IMR-90 (cell line): ENCODE measurements at regions not wholly inside any gene's neighbourhood (a gene's known extent, or its start where the extent isn't known, plus 50 kb on each side); places are given as distances from the start of the nearest gene placed in this dataset.

ENCODE experiments used
- ATAC-seq: fragments of 200-7000 bp; cut with Tn5 transposase; 2 replicates; pipeline ENCODE4 v1.9.1; 2020; ENCODE audit warnings: low read depth, mild to moderate bottlenecking, moderate library complexity
- BruUV-seq: library from RNA; stranded (reverse); fragments of 400-500 nt; replicated peaks from 2 replicates; lab custom pipeline; 2021; lab: Mats Ljungman, UMichigan
- CTCF ChIA-PET: fragments of 300-600 bp; formaldehyde crosslinking; extraction: SDS; loops from one replicate; lab custom pipeline; 2021; ENCODE audit warnings: antibody characterized with exemption; lab: Yijun Ruan, JAX
- POLR2A ChIA-PET: fragments of 300-600 bp; sonication (Branson Sonifier 250); formaldehyde crosslinking; loops from one replicate; lab custom pipeline; 2022; ENCODE audit warnings: antibody characterized with exemption; ENCODE audit not compliant: unreplicated experiment; lab: Charles Lee
- DNase-seq: peaks from one replicate; pipeline ENCODE4 v3.0.0; 2013
- H2AFZ ChIP-seq: replicated peaks from 2 replicates; pipeline ENCODE3; 2013; ENCODE audit warnings: low read length, mild to moderate bottlenecking; ENCODE audit not compliant: poor library complexity
- H2AK5ac ChIP-seq: 2 replicates; pipeline ENCODE4 v1.6.1; 2013; ENCODE audit warnings: low read depth, low read length, inconsistent platforms
- H2AK9ac ChIP-seq: replicated peaks from 2 replicates; pipeline ENCODE3; 2013; ENCODE audit warnings: mild to moderate bottlenecking, low read depth, low read length, moderate library complexity; ENCODE audit not compliant: poor library complexity
- H2BK120ac ChIP-seq: 2 replicates; pipeline ENCODE4 v1.6.1; 2013; ENCODE audit warnings: low read depth, low read length, inconsistent platforms
- H2BK15ac ChIP-seq: 3 replicates; pipeline ENCODE4 v1.6.1; 2013; ENCODE audit warnings: low read depth, low read length, inconsistent platforms
- H2BK20ac ChIP-seq: 2 replicates; pipeline ENCODE4 v1.6.1; 2013; ENCODE audit warnings: low read depth, mild to moderate bottlenecking, inconsistent platforms, low read length, moderate library complexity
- H2BK5ac ChIP-seq: 2 replicates; pipeline ENCODE4 v1.6.1; 2013; ENCODE audit warnings: mild to moderate bottlenecking, low read depth, low read length, inconsistent platforms; ENCODE audit not compliant: poor library complexity, severe bottlenecking
- H3K14ac ChIP-seq: replicated peaks from 2 replicates; pipeline ENCODE4 v1.6.1; 2013; ENCODE audit warnings: low read depth, low read length, inconsistent platforms
- H3K18ac ChIP-seq: 2 replicates; pipeline ENCODE4 v1.6.1; 2013; ENCODE audit warnings: low read depth, low read length, control low read depth
- H3K23ac ChIP-seq: 2 replicates; pipeline ENCODE4 v1.6.1; 2013; ENCODE audit warnings: low read depth, low read length, inconsistent platforms
- H3K27ac ChIP-seq: 2 replicates; pipeline ENCODE4 v1.5.1; 2013; ENCODE audit warnings: mild to moderate bottlenecking, control low read depth, low read length; ENCODE audit not compliant: insufficient read depth
- H3K27me3 ChIP-seq: 2 replicates; pipeline ENCODE4 v1.6.1; 2013; ENCODE audit warnings: low read length; ENCODE audit not compliant: control insufficient read depth, insufficient read depth
- H3K36me3 ChIP-seq: 2 replicates; pipeline ENCODE4 v1.6.1; 2013; ENCODE audit warnings: low read length, mixed read lengths; ENCODE audit not compliant: control insufficient read depth, insufficient read depth
- H3K4ac ChIP-seq: 2 replicates; pipeline ENCODE4 v1.6.1; 2013; ENCODE audit warnings: low read depth, low read length, inconsistent platforms
- H3K4me1 ChIP-seq: 2 replicates; pipeline ENCODE4 v1.6.1; 2013; ENCODE audit warnings: low read length, mixed read lengths; ENCODE audit not compliant: control insufficient read depth, insufficient read depth
- H3K4me2 ChIP-seq: 2 replicates; pipeline ENCODE4 v1.6.1; 2013; ENCODE audit warnings: low read depth, mild to moderate bottlenecking, control low read depth, low read length, moderate library complexity
- H3K4me3 ChIP-seq: 2 replicates; pipeline ENCODE4 v1.5.1; 2013; ENCODE audit warnings: low read depth, mild to moderate bottlenecking, control low read depth, low read length, moderate library complexity; ENCODE audit not compliant: insufficient read depth
- H3K56ac ChIP-seq: 2 replicates; pipeline ENCODE4 v1.6.1; 2013; ENCODE audit warnings: low read length, inconsistent platforms; ENCODE audit not compliant: insufficient read depth; ENCODE audit errors: extremely low read depth
- H3K79me1 ChIP-seq, 2 experiments: 2 replicates each; pipeline ENCODE4 v1.6.1; 2013; ENCODE audit warnings: low read length in 2 of 2, inconsistent platforms in 1 of 2, low read depth in 1 of 2
- H3K9ac ChIP-seq: 2 replicates; pipeline ENCODE4 v1.6.1; 2013; ENCODE audit warnings: low read depth, low read length, control low read depth
- H3K9me1 ChIP-seq: 2 replicates; pipeline ENCODE4 v1.6.1; 2013; ENCODE audit warnings: low read length, inconsistent platforms; ENCODE audit not compliant: insufficient read depth
- H3K9me3 ChIP-seq: 2 replicates; pipeline ENCODE4 v1.6.1; 2013; ENCODE audit warnings: low read length; ENCODE audit not compliant: control insufficient read depth, insufficient read depth
- H4K20me1 ChIP-seq: 2 replicates; pipeline ENCODE4 v1.6.1; 2013; ENCODE audit warnings: low read length, inconsistent platforms; ENCODE audit not compliant: insufficient read depth
- H4K5ac ChIP-seq: 2 replicates; pipeline ENCODE4 v1.6.1; 2013; ENCODE audit warnings: mild to moderate bottlenecking, low read depth, low read length, control low read depth
- H4K8ac ChIP-seq, 2 experiments: 2 replicates each; pipeline ENCODE4 v1.6.1; 2013; ENCODE audit warnings: low read depth in 2 of 2, low read length in 2 of 2, control low read depth in 1 of 2, inconsistent platforms in 1 of 2
- H4K91ac ChIP-seq: 2 replicates; pipeline ENCODE4 v1.6.1; 2013; ENCODE audit warnings: low read depth, low read length, inconsistent platforms; ENCODE audit not compliant: insufficient read depth
- BHLHE40 ChIP-seq: fragments of 150-350 bp; IDR thresholded peaks from 2 replicates; pipeline ENCODE4 v1.6.1; 2016; ENCODE audit warnings: mild to moderate bottlenecking, low read depth, low read length
- CEBPB ChIP-seq: IDR thresholded peaks from 2 replicates; pipeline ENCODE4 v1.6.1; 2012; ENCODE audit warnings: low read depth, low read length, improper control_type of control experiment
- CHD1 ChIP-seq: IDR thresholded peaks from 2 replicates; pipeline ENCODE4 v1.6.1; 2012; ENCODE audit warnings: low read depth, low read length, improper control_type of control experiment
- FOS ChIP-seq: fragments of 150-350 bp; IDR thresholded peaks from 2 replicates; pipeline ENCODE4 v1.6.1; 2016; ENCODE audit warnings: low read depth, low read length
- MAFK ChIP-seq: IDR thresholded peaks from 2 replicates; pipeline ENCODE4 v1.6.1; 2012; ENCODE audit warnings: low read depth, low read length, improper control_type of control experiment
- MAZ ChIP-seq: IDR thresholded peaks from 2 replicates; pipeline ENCODE4 v1.6.1; 2012; ENCODE audit warnings: low read depth, mild to moderate bottlenecking, low read length, improper control_type of control experiment, moderate library complexity, borderline replicate concordance
- MXI1 ChIP-seq: IDR thresholded peaks from 2 replicates; pipeline ENCODE4 v1.6.1; 2012; ENCODE audit warnings: low read depth, mild to moderate bottlenecking, low read length, moderate library complexity, borderline replicate concordance
- NFE2L2 ChIP-seq: fragments of 150-350 bp; IDR thresholded peaks from 2 replicates; pipeline ENCODE4 v1.6.1; 2016; ENCODE audit warnings: low read depth, mild to moderate bottlenecking, low read length
- POLR2A ChIP-seq: IDR thresholded peaks from 2 replicates; pipeline ENCODE4 v1.6.1; 2012; ENCODE audit warnings: mild to moderate bottlenecking, low read depth, low read length
- RAD21 ChIP-seq: IDR thresholded peaks from 2 replicates; pipeline ENCODE4 v1.6.1; 2012; ENCODE audit warnings: low read length, improper control_type of control experiment
- RCOR1 ChIP-seq: IDR thresholded peaks from 2 replicates; pipeline ENCODE4 v1.6.1; 2012; ENCODE audit warnings: mild to moderate bottlenecking, low read length, improper control_type of control experiment; ENCODE audit not compliant: insufficient replicate concordance
- RFX5 ChIP-seq: IDR thresholded peaks from 2 replicates; pipeline ENCODE4 v1.8.0; 2012; ENCODE audit warnings: low read depth, mild to moderate bottlenecking, low read length, moderate library complexity
- SMC3 ChIP-seq: fragments of 150-350 bp; IDR thresholded peaks from 2 replicates; pipeline ENCODE4 v1.6.1; 2016; ENCODE audit warnings: low read depth, mild to moderate bottlenecking, antibody characterized with exemption, low read length, moderate library complexity
- WGBS, 2 experiments: methylation state at CpG; one replicate each; pipeline versions ENCODE4 v1.1.5 to v1.1.7; 2013; ENCODE audit warnings: missing lambda C conversion rate in 2 of 2; ENCODE audit not compliant: insufficient read length in 1 of 2; ENCODE audit errors: extremely low coverage in 2 of 2; 5-methylcytosine and 5-hydroxymethylcytosine counted together
- dilution Hi-C: fragments of 300-500 bp; cut with HindIII; formaldehyde crosslinking; loops from one replicate; pipeline ENCODE4 v1.14.3; 2018; ENCODE audit warnings: low sequenced_read_pairs; ENCODE audit not compliant: unreplicated experiment
- in situ Hi-C: fragments of 300-500 bp; cut with MboI; formaldehyde crosslinking; loops from 3 replicates; pipeline ENCODE4 v1.14.3; 2019; ENCODE audit warnings: low sequenced_read_pairs, inconsistent platforms, mixed read lengths
- intact Hi-C: fragments of 100-400 bp; cut with micrococcal nuclease; formaldehyde crosslinking; loops from 2 replicates; pipeline ENCODE4 v1.10.0; 2022
- TF ChIP-seq, protein P1 (sequence below): fragments of 150-350 bp; IDR thresholded peaks from 2 replicates; pipeline ENCODE4 v1.6.1; 2016; ENCODE audit warnings: low read depth, mild to moderate bottlenecking, low read length, moderate library complexity, borderline replicate concordance
- TF ChIP-seq, protein P2 (sequence below): fragments of 150-350 bp; IDR thresholded peaks from 2 replicates; pipeline ENCODE4 v1.6.1; 2017; ENCODE audit warnings: mild to moderate bottlenecking, antibody characterized with exemption, low read length, low read depth
- TF ChIP-seq, protein P3 (sequence below): conservative IDR thresholded peaks from 2 replicates; pipeline ENCODE4 v1.5.1; 2012; ENCODE audit warnings: mild to moderate bottlenecking, low read depth, low read length, improper control_type of control experiment

DNA sequence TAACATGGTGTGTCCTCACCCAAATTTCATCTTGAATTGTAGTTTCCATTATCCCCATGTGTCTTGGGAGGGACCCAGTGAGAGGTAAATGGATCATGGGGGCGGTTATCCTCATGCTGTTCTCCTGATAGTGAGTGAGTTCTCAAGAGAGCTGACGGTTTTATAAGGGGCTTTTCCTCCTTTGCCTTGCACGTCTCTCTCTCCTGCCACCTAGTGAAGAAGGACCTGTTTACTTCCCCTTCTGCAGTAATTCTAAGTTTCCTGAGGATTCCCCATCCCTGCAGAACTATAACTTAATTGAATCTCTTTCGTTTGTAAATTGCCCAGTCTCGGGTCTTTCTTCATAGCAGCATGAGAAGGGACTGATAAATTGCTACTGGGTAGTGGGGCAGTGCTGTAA is 789.3 kb downstream of the FRK start:
- Histone ChIP-seq H2BK120ac (no peak overlapping the region), H3K4me1 (no peaks in the 10 kb centered on the region), H2BK5ac (no peak overlapping the region), H3K9me1 (no peaks in the 10 kb centered on the region), H3K27me3 (no peaks in the 10 kb centered on the region), H3K27ac (no peak overlapping the region), H2AK5ac (no peak overlapping the region), H2AK9ac (no peak overlapping the region), H3K23ac (no peak overlapping the region), H4K91ac (no peak overlapping the region), H3K4me2 (no peak overlapping the region), H4K5ac (no peak overlapping the region), H4K8ac (no peak overlapping the region), H3K4ac (no peak overlapping the region), H2BK20ac (no peak overlapping the region), H2AFZ (no peak overlapping the region), H3K9ac (no peak overlapping the region), H3K14ac (no peak overlapping the region), H3K56ac (no peak overlapping the region), H3K9me3 (peaks cover 6% of the 10 kb centered on the region; the same call in 1 of the 2 replicates), H3K18ac (no peak overlapping the region), H3K79me1 (no peaks in the 10 kb centered on the region), H3K4me3 (no peak overlapping the region), H3K36me3 (no peaks in the 10 kb centered on the region), H2BK15ac (no peak overlapping the region), H4K20me1 (no peaks in the 10 kb centered on the region)
- intact Hi-C loops (no loop called here), dilution Hi-C loops (no loop called here), in situ Hi-C loops (no loop called here)
- WGBS, 2 experiments: no CpG with 5 or more reads among the region's 5 CpGs
- TF ChIP-seq, protein P1, sequence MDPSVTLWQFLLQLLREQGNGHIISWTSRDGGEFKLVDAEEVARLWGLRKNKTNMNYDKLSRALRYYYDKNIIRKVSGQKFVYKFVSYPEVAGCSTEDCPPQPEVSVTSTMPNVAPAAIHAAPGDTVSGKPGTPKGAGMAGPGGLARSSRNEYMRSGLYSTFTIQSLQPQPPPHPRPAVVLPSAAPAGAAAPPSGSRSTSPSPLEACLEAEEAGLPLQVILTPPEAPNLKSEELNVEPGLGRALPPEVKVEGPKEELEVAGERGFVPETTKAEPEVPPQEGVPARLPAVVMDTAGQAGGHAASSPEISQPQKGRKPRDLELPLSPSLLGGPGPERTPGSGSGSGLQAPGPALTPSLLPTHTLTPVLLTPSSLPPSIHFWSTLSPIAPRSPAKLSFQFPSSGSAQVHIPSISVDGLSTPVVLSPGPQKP: no peak
- no peak for TF ChIP-seq MAZ
- no peak for TF ChIP-seq RAD21
- no peak for TF ChIP-seq MXI1
- no peak for TF ChIP-seq SMC3
- TF ChIP-seq BHLHE40: no peak
- no peak for TF ChIP-seq CEBPB
- TF ChIP-seq POLR2A: no peak
- TF ChIP-seq, protein P2, sequence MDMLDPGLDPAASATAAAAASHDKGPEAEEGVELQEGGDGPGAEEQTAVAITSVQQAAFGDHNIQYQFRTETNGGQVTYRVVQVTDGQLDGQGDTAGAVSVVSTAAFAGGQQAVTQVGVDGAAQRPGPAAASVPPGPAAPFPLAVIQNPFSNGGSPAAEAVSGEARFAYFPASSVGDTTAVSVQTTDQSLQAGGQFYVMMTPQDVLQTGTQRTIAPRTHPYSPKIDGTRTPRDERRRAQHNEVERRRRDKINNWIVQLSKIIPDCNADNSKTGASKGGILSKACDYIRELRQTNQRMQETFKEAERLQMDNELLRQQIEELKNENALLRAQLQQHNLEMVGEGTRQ: no peak
- TF ChIP-seq RCOR1: no peak
- TF ChIP-seq FOS: no peak
- no peak for TF ChIP-seq CHD1
- no peak for TF ChIP-seq NFE2L2
- no peak for TF ChIP-seq RFX5
- TF ChIP-seq, protein P3, sequence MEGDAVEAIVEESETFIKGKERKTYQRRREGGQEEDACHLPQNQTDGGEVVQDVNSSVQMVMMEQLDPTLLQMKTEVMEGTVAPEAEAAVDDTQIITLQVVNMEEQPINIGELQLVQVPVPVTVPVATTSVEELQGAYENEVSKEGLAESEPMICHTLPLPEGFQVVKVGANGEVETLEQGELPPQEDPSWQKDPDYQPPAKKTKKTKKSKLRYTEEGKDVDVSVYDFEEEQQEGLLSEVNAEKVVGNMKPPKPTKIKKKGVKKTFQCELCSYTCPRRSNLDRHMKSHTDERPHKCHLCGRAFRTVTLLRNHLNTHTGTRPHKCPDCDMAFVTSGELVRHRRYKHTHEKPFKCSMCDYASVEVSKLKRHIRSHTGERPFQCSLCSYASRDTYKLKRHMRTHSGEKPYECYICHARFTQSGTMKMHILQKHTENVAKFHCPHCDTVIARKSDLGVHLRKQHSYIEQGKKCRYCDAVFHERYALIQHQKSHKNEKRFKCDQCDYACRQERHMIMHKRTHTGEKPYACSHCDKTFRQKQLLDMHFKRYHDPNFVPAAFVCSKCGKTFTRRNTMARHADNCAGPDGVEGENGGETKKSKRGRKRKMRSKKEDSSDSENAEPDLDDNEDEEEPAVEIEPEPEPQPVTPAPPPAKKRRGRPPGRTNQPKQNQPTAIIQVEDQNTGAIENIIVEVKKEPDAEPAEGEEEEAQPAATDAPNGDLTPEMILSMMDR: no peak
- TF ChIP-seq MAFK: no peak
- ChIA-PET CTCF (no interaction called here), POLR2A (no interaction called here)
- no TSS peak for BruUV-seq
- no peak for DNase-seq
- ATAC-seq: no peak
